HS-5 (cell line): ENCODE measurements at regions not wholly inside any gene's neighbourhood (a gene's known extent, or its start where the extent isn't known, plus 50 kb on each side); places are given as distances from the start of the nearest gene placed in this dataset.
"Not testable (repeated sequence)": the region's sequence is repeated elsewhere in the genome, so short reads cannot be mapped to it uniquely, and the experiment has no call there.

ENCODE experiments used
- DNase-seq: peaks from one replicate; pipeline ENCODE4 v3.0.0-alpha.2; 2012; ENCODE audit warnings: low read depth

DNA sequence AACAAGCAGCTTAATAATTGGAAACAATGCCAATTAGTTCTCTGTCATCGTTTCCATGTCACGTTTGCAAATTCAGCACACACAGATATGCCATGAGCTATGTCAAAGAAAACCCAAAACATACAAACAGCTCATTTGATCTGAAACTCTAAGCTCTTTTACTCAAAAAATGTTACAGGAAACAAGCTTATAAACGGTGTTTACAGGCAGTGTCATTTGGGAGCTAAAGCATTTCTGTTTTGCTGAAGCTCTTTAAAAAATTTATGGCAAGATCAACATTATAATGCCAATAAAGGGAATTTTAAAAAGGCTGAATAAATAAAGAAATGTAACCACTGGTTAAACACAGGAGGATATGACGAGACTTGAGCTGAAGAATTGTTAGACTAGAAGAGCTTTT, 94.0 kb upstream of the HS3ST2 start:
- DNase-seq = no peak

GRCh38 chr16:22721511-22722100, 92.4 kb upstream of the HS3ST2 start:
- DNase-seq = no peak

- not testable (repeated sequence) for DNase-seq
Observed at GRCh38 chr16:22722551-22723541, 91.1 kb upstream of the HS3ST2 start.

- no peak for DNase-seq
Observed at GRCh38 chr16:22726868-22727267, 87.1 kb upstream of the HS3ST2 start.

DNA sequence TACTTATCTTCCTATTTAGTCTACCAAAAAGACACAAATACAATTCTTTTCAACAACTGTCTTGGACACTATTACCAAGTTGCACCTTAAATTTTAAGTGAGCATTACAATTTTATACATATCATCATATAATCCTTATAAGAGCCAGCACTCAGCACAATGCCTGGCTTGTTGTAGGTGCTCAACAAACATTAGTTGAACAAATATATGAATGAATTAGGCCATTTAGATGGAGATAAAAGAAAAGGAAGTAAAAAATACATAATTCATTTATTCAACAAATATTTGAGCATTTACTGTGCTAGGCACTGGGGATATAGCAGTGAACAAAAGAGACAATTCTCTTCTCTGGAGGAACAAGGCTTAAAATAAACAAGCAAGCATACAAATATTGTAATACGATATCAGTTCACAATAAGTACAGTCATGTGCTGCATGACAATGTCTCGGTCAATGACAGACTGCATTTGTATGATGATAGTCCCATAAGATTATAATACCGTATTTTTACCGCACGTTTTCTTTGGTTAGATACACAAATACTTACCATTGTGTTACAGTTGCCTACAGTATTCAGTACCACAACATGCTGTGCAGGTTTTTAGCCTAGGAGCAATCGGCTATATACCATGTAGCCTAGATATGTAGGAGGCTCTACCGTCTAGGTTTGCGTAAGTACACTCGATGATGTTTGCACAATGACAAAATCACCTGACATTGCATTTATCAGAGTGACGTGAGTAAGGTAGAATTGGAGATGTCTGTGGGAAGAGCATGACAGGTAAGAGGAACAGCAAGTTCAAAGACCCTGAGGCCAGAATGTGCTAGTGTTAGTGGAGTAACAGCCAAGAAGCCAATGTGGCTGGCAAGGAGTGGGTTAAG, 86.4 kb upstream of the HS3ST2 start:
- no peak for DNase-seq

GRCh38 chr16:22728167-22728836, 85.7 kb upstream of the HS3ST2 start:
- DNase-seq = no peak

DNA sequence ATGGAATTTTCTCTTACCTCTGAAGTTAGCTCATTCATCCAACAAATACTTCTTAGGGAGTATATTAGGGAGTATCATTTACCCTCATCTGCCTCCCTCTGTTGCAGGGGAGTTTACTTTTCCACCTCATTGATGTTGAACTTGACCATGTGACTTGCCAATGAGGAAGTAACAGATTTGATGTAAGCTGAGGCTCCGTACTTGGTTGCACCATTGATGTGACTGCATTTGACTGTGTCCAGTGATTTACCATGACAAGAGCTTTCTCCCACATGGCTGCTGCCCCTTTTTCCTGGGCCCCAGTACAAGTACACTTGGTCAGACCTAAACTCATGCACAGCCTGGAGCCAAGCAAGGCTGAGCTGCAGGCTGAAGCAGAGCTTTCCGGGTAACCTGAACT, 81.6 kb upstream of the HS3ST2 start:
- no peak for DNase-seq

DNA sequence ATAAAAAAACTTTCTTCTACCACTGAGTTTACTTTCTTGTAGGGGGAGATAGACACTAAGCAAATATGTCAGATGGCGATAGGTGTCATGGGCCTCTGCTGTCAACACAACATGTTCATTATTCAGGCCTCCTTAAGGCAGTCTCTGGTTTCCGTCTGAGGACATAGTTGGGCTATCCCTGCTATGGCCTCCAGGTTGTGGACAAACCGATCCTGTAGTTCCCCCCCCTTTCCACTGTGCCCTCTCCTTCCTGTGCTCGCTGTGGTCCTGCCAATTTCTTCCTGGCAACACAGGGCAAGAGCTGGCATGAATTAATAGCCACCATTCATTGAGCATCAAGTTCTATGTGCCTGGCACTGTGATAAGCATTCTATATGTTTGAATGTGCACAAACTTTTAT, 81.0 kb upstream of the HS3ST2 start:
- no peak for DNase-seq

- no peak for DNase-seq
Observed at GRCh38 chr16:22734368-22734767, 79.6 kb upstream of the HS3ST2 start.

- DNase-seq = no peak
Observed at GRCh38 chr16:22736791-22737190, 77.2 kb upstream of the HS3ST2 start.

DNA sequence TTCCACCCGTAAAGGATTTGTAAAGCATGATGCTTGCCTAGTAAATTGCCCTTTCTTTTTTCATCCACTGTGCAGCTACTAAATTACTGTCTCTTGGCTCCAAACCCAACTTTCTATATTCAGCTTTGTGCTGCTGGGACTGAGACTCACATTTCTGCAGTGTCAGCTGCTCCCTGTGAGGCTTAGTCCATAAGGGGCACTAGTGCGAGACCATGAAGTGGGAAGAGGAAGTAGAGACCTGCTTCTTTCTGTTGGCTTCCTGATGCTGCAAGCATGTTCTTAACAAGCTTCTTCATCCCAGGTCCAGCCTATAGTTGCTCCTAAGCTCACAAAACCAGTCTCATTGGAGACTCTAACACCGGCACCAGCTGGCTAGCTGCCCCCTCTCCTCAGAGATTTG, 74.9 kb upstream of the HS3ST2 start:
- DNase-seq = no peak

DNA sequence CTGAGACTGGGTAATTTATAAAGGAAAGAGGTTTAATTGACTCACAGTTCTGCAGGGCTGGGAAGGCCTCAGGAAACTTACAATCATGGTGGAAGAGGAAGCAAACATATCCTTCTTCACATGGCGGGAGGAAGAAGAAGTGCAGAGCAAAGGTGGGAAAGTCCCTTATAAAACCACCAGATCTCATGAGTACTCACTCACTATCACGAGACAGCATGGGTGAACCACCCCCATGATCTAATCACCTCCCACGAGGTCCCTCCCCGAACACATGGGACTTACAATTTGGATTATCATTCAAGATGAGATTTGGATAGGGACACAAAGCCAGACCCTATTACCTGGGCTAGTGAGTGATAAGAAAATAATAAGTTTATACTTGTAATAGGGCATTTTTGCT, 70.6 kb upstream of the HS3ST2 start:
- no peak for DNase-seq

DNA sequence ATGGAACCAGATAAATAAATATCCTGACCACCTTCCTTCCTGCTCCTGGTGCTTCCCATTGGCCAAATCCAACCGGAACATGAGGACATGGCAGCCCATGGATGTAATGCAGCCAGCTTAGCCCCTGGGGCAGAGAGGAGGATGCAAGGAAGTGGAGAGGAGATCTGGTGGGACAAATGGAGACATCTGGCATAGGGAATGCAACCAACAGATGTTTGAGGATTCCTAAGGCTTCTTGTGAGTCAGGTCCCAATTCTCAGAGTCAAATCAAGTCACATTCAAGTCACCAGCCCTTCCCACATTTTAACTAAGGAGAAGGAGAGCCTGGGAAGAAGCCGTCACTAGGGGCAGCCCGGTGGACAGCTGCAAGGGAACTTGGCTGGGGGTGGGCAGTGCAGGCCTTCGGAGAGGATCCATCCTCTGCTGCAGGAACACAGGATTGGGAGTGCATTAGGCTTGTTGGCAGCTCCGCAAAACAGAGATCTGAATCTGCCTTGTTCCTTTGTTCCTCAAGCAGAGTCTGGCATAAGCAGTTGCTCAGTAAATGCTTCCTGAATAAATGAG, 62.8 kb upstream of the HS3ST2 start:
- no peak for DNase-seq

GRCh38 chr16:22751685-22752084, 62.3 kb upstream of the HS3ST2 start:
- no peak for DNase-seq

DNA sequence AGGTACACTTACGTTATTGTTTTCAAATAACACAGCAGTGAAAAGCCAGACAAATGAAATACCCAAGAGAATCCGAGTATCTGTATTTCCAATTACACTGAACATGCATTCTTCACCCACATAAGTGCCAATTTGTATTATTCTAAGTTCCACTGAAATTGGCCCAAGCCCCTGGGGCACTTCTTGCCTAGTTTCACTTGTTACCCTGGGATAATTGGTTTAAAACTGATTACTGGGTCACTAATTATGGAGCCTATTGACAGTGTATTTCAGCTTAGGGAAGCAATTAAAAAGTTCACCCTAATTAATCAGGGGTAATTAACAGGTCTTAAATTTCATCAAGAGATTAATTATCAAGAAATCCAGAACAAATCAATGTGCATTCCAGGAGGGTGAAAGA, 60.5 kb upstream of the HS3ST2 start:
- DNase-seq = no peak

GRCh38 chr16:22754577-22754976, 59.4 kb upstream of the HS3ST2 start:
- DNase-seq = no peak

- no peak for DNase-seq
Observed at GRCh38 chr16:22757202-22757601, 56.8 kb upstream of the HS3ST2 start.

GRCh38 chr16:22762486-22762885, 51.5 kb upstream of the HS3ST2 start:
- no peak for DNase-seq

- no peak for DNase-seq
Observed at GRCh38 chr16:22763437-22764080, 50.4 kb upstream of the HS3ST2 start.
